COLO668 (cell line): ENCODE measurements at regions not wholly inside any gene's neighbourhood (a gene's known extent, or its start where the extent isn't known, plus 50 kb on each side); places are given as distances from the start of the nearest gene placed in this dataset.

ENCODE experiments used
- DNase-seq: peaks from one replicate; lab custom pipeline; 2025; ENCODE audit not compliant: unreplicated experiment; lab: John Stamatoyannopoulos, UW

- DNase-seq: no peak
Measured at GRCh38 chr5:56520986-56521730, 288.0 kb upstream of the ANKRD55 start.

- DNase-seq: no peak
Measured at GRCh38 chr5:56518820-56519219, 285.7 kb upstream of the ANKRD55 start.

- no peak for DNase-seq
Measured at GRCh38 chr5:56517011-56517416, 283.9 kb upstream of the ANKRD55 start.

GRCh38 chr5:56516441-56516840 lies 283.3 kb upstream of the ANKRD55 start:
- DNase-seq: no peak

- DNase-seq: no peak
Measured at GRCh38 chr5:56516035-56516434, 282.9 kb upstream of the ANKRD55 start.

GRCh38 chr5:56515011-56515410 lies 281.9 kb upstream of the ANKRD55 start:
- no peak for DNase-seq

GRCh38 chr5:56514245-56514644 lies 281.1 kb upstream of the ANKRD55 start:
- no peak for DNase-seq

- no peak for DNase-seq
Measured at GRCh38 chr5:56513141-56513540, 280.0 kb upstream of the ANKRD55 start.

GRCh38 chr5:56512313-56512996 lies 279.3 kb upstream of the ANKRD55 start:
- DNase-seq: no peak

- DNase-seq: no peak
Measured at GRCh38 chr5:56511326-56511841, 278.3 kb upstream of the ANKRD55 start.

GRCh38 chr5:56508249-56508648 lies 275.1 kb upstream of the ANKRD55 start:
- DNase-seq: no peak

GRCh38 chr5:56507351-56507930 lies 274.3 kb upstream of the ANKRD55 start:
- no peak for DNase-seq

- DNase-seq: no peak
Measured at GRCh38 chr5:56506211-56506965, 273.3 kb upstream of the ANKRD55 start.

GRCh38 chr5:56503929-56504328 lies 270.8 kb upstream of the ANKRD55 start:
- DNase-seq: no peak

- no peak for DNase-seq
Measured at GRCh38 chr5:56501781-56502557, 268.8 kb upstream of the ANKRD55 start.

- no peak for DNase-seq
Measured at GRCh38 chr5:56499901-56500300, 266.8 kb upstream of the ANKRD55 start.

- DNase-seq: no peak
Measured at GRCh38 chr5:56499491-56499890, 266.4 kb upstream of the ANKRD55 start.

GRCh38 chr5:56498759-56499395 lies 265.7 kb upstream of the ANKRD55 start:
- DNase-seq: no peak

- no peak for DNase-seq
Measured at GRCh38 chr5:56496581-56497063, 263.5 kb upstream of the ANKRD55 start.

- DNase-seq: no peak
Measured at GRCh38 chr5:56494300-56494731, 261.2 kb upstream of the ANKRD55 start.
